ENCODE measurements at regions not wholly inside any gene's neighbourhood (a gene's known extent, or its start where the extent isn't known, plus 50 kb on each side); places are given as distances from the start of the nearest gene placed in this dataset.

- Mint-ChIP-seq H3K4me3 (ENCODE audit: unreplicated experiment) (no peak overlapping the region), H3K4me1 (ENCODE audit: unreplicated experiment) (no peaks in the 10 kb centered on the region), H3K27ac (ENCODE audit: unreplicated experiment) (no peak overlapping the region), H3K36me3 (ENCODE audit: unreplicated experiment) (no peaks in the 10 kb centered on the region), H3K9me3 (ENCODE audit: unreplicated experiment) (no peaks in the 10 kb centered on the region), H3K27me3 (ENCODE audit: unreplicated experiment) (peaks cover 5% of the 10 kb centered on the region)
- no peak for DNase-seq (ENCODE audit: extremely low spot score, unreplicated experiment)
- no peak for TF ChIP-seq CTCF (IDR thresholded peaks at IDR 0.05)
Observed at GRCh38 chr13:72400856-72401255, 326.6 kb downstream of the MZT1 start.

- no peak for DNase-seq (ENCODE audit: extremely low spot score, unreplicated experiment)
- TF ChIP-seq CTCF (IDR thresholded peaks at IDR 0.05) = no peak
- Mint-ChIP-seq H3K27ac (ENCODE audit: unreplicated experiment) (no peak overlapping the region), H3K9me3 (ENCODE audit: unreplicated experiment) (no peaks in the 10 kb centered on the region), H3K27me3 (ENCODE audit: unreplicated experiment) (peaks cover 5% of the 10 kb centered on the region), H3K36me3 (ENCODE audit: unreplicated experiment) (no peaks in the 10 kb centered on the region), H3K4me3 (ENCODE audit: unreplicated experiment) (no peak overlapping the region), H3K4me1 (ENCODE audit: unreplicated experiment) (no peaks in the 10 kb centered on the region)
Observed at GRCh38 chr13:72399351-72399750, 328.1 kb downstream of the MZT1 start.

GRCh38 chr13:72397265-72397664, 330.2 kb downstream of the MZT1 start:
- Mint-ChIP-seq H3K27me3 (ENCODE audit: unreplicated experiment) (no peaks in the 10 kb centered on the region), H3K9me3 (ENCODE audit: unreplicated experiment) (no peaks in the 10 kb centered on the region), H3K4me3 (ENCODE audit: unreplicated experiment) (no peak overlapping the region), H3K27ac (ENCODE audit: unreplicated experiment) (no peak overlapping the region), H3K36me3 (ENCODE audit: unreplicated experiment) (no peaks in the 10 kb centered on the region), H3K4me1 (ENCODE audit: unreplicated experiment) (no peaks in the 10 kb centered on the region)
- no peak for TF ChIP-seq CTCF (IDR thresholded peaks at IDR 0.05)
- no peak for DNase-seq (ENCODE audit: extremely low spot score, unreplicated experiment)

- no peak for TF ChIP-seq CTCF (IDR thresholded peaks at IDR 0.05)
- Mint-ChIP-seq H3K9me3 (ENCODE audit: unreplicated experiment) (no peaks in the 10 kb centered on the region), H3K27ac (ENCODE audit: unreplicated experiment) (no peak overlapping the region), H3K36me3 (ENCODE audit: unreplicated experiment) (no peaks in the 10 kb centered on the region), H3K4me3 (ENCODE audit: unreplicated experiment) (no peak overlapping the region), H3K4me1 (ENCODE audit: unreplicated experiment) (no peaks in the 10 kb centered on the region), H3K27me3 (ENCODE audit: unreplicated experiment) (peaks cover 2% of the 10 kb centered on the region)
- no peak for DNase-seq (ENCODE audit: extremely low spot score, unreplicated experiment)
Observed at GRCh38 chr13:72390909-72391308, 336.5 kb downstream of the MZT1 start.

GRCh38 chr13:72386138-72386684, 341.2 kb downstream of the MZT1 start:
- TF ChIP-seq CTCF (IDR thresholded peaks at IDR 0.05) = no peak
- Mint-ChIP-seq H3K27ac (ENCODE audit: unreplicated experiment) (no peak overlapping the region), H3K36me3 (ENCODE audit: unreplicated experiment) (no peaks in the 10 kb centered on the region), H3K9me3 (ENCODE audit: unreplicated experiment) (no peaks in the 10 kb centered on the region), H3K27me3 (ENCODE audit: unreplicated experiment) (peaks cover 4% of the 10 kb centered on the region), H3K4me1 (ENCODE audit: unreplicated experiment) (no peaks in the 10 kb centered on the region), H3K4me3 (ENCODE audit: unreplicated experiment) (no peak overlapping the region)
- DNase-seq (ENCODE audit: extremely low spot score, unreplicated experiment) = no peak

Measured in osteocyte (in vitro differentiated cells).